ENCODE measurements at regions not wholly inside any gene's neighbourhood (a gene's known extent, or its start where the extent isn't known, plus 50 kb on each side); places are given as distances from the start of the nearest gene placed in this dataset.
A peak's percentile ranks its signal among the peaks of the same experiment; 100 is the strongest.

GRCh38 chr15:36175741-36176291 is 403.6 kb upstream of the CDIN1 start:
- DNase-seq (ENCODE audit: low read depth) (no peak), FAIRE-seq (no peak)
- Histone ChIP-seq H3K36me3 (ENCODE audit: control insufficient read depth, insufficient read depth, low read length) (no peaks in the 10 kb centered on the region), H3K4me3 (ENCODE audit: low read depth, low read length) (no peak overlapping the region), H3K27me3 (ENCODE audit: control insufficient read depth, insufficient read depth, low read length) (no peaks in the 10 kb centered on the region)
- no peak for TF ChIP-seq CTCF (IDR thresholded peaks at IDR 0.05; ENCODE audit: insufficient read depth, low read length, severe bottlenecking)

- Histone ChIP-seq H3K4me3 (ENCODE audit: low read depth, low read length) (no peak overlapping the region), H3K27me3 (ENCODE audit: control insufficient read depth, insufficient read depth, low read length) (no peaks in the 10 kb centered on the region), H3K36me3 (ENCODE audit: control insufficient read depth, insufficient read depth, low read length) (no peaks in the 10 kb centered on the region)
- DNase-seq (ENCODE audit: low read depth), result peak; percentile 35
- no peak for FAIRE-seq
- TF ChIP-seq CTCF (IDR thresholded peaks at IDR 0.05; ENCODE audit: insufficient read depth, low read length, severe bottlenecking), result no peak
These were observed 401.7 kb upstream of the CDIN1 start for GRCh38 chr15:36177590-36178302.

- DNase-seq (ENCODE audit: low read depth) (no peak), FAIRE-seq (no peak)
- H3K4me3 ChIP-seq (ENCODE audit: low read depth, low read length), result no peak overlapping the region
- H3K36me3 ChIP-seq (ENCODE audit: control insufficient read depth, insufficient read depth, low read length), result no peaks in the 10 kb centered on the region
- TF ChIP-seq CTCF (IDR thresholded peaks at IDR 0.05; ENCODE audit: insufficient read depth, low read length, severe bottlenecking), result no peak
- H3K27me3 ChIP-seq (ENCODE audit: control insufficient read depth, insufficient read depth, low read length), result no peaks in the 10 kb centered on the region
These were observed 401.2 kb upstream of the CDIN1 start for GRCh38 chr15:36178303-36178633.

GRCh38 chr15:36183201-36183600 is 396.2 kb upstream of the CDIN1 start:
- H3K27me3 ChIP-seq (ENCODE audit: control insufficient read depth, insufficient read depth, low read length), result no peaks in the 10 kb centered on the region
- TF ChIP-seq CTCF (IDR thresholded peaks at IDR 0.05; ENCODE audit: insufficient read depth, low read length, severe bottlenecking), result no peak

GRCh38 chr15:36185438-36185837 is 394.0 kb upstream of the CDIN1 start:
- Histone ChIP-seq H3K36me3 (ENCODE audit: control insufficient read depth, insufficient read depth, low read length) (no peaks in the 10 kb centered on the region), H3K27me3 (ENCODE audit: control insufficient read depth, insufficient read depth, low read length) (no peaks in the 10 kb centered on the region), H3K4me3 (ENCODE audit: low read depth, low read length) (no peak overlapping the region)
- no peak for TF ChIP-seq CTCF (IDR thresholded peaks at IDR 0.05; ENCODE audit: insufficient read depth, low read length, severe bottlenecking)
- FAIRE-seq, result no peak
- DNase-seq (ENCODE audit: low read depth), result no peak

More at GRCh38 chr15:36183201-36183600, 396.2 kb upstream of the CDIN1 start:
- DNase-seq (ENCODE audit: low read depth) (no peak), FAIRE-seq (no peak)
- no peak overlapping the region for H3K4me3 ChIP-seq (ENCODE audit: low read depth, low read length)
- H3K36me3 ChIP-seq (ENCODE audit: control insufficient read depth, insufficient read depth, low read length), result no peaks in the 10 kb centered on the region

GRCh38 chr15:36185845-36186244 is 393.6 kb upstream of the CDIN1 start:
- H3K4me3 ChIP-seq (ENCODE audit: low read depth, low read length), result no peak overlapping the region
- TF ChIP-seq CTCF (IDR thresholded peaks at IDR 0.05; ENCODE audit: insufficient read depth, low read length, severe bottlenecking), result no peak
- no peak for FAIRE-seq

More at GRCh38 chr15:36185845-36186244, 393.6 kb upstream of the CDIN1 start:
- Histone ChIP-seq H3K36me3 (ENCODE audit: control insufficient read depth, insufficient read depth, low read length) (no peaks in the 10 kb centered on the region), H3K27me3 (ENCODE audit: control insufficient read depth, insufficient read depth, low read length) (no peaks in the 10 kb centered on the region)
- no peak for DNase-seq (ENCODE audit: low read depth)
